GM12872 (cell line): ENCODE measurements at regions not wholly inside any gene's neighbourhood (a gene's known extent, or its start where the extent isn't known, plus 50 kb on each side); places are given as distances from the start of the nearest gene placed in this dataset.

Experiments used
- CTCF ChIP-seq: IDR thresholded peaks from 3 replicates; pipeline ENCODE4 v1.5.1; 2011; ENCODE audit warnings: low read depth, mild to moderate bottlenecking, low read length, moderate library complexity; ENCODE audit not compliant: insufficient read depth

- no peak for TF ChIP-seq CTCF
These were observed 1080.9 kb upstream of the IGFBP7 start for GRCh38 chr4:58191109-58191508.

- TF ChIP-seq CTCF, result no peak
These were observed 1078.1 kb upstream of the IGFBP7 start for GRCh38 chr4:58188316-58188715.

- TF ChIP-seq CTCF, result no peak
These were observed 1064.8 kb upstream of the IGFBP7 start for GRCh38 chr4:58175024-58175423.

GRCh38 chr4:58166490-58166889, 1056.3 kb upstream of the IGFBP7 start:
- TF ChIP-seq CTCF, result no peak

GRCh38 chr4:58163156-58163555, 1053.0 kb upstream of the IGFBP7 start:
- TF ChIP-seq CTCF, result no peak

GRCh38 chr4:58149404-58150085, 1039.4 kb upstream of the IGFBP7 start:
- no peak for TF ChIP-seq CTCF

- no peak for TF ChIP-seq CTCF
These were observed 1034.5 kb upstream of the IGFBP7 start for GRCh38 chr4:58144721-58145120.
